MM.1S (cell line): ENCODE measurements at regions not wholly inside any gene's neighbourhood (a gene's known extent, or its start where the extent isn't known, plus 50 kb on each side); places are given as distances from the start of the nearest gene placed in this dataset.
"Not testable (repeated sequence)": the region's sequence is repeated elsewhere in the genome, so short reads cannot be mapped to it uniquely, and the experiment has no call there.

Source experiments
- DNase-seq: peaks from one replicate; pipeline ENCODE4 v3.0.0-alpha.2; 2015
- H2AFZ ChIP-seq: fragments of 300-600 bp; sonication (generic); 2 replicates; pipeline ENCODE4 v1.6.0; 2016; ENCODE audit warnings: antibody characterized with exemption, low read length
- H3F3A ChIP-seq: fragments of 300-600 bp; sonication (generic); 2 replicates; pipeline ENCODE4 v1.6.1; 2016; ENCODE audit warnings: mild to moderate bottlenecking, antibody characterized with exemption, low read length, moderate library complexity, mixed read lengths; ENCODE audit not compliant: insufficient read depth
- H3K27ac ChIP-seq: fragments of 300-600 bp; sonication (generic); 2 replicates; pipeline ENCODE4 v1.5.1; 2016; ENCODE audit warnings: mild to moderate bottlenecking, low read length
- H3K27me3 ChIP-seq: fragments of 300-600 bp; sonication (generic); replicated peaks from 2 replicates; pipeline ENCODE4 v1.6.0; 2016; ENCODE audit warnings: low read length; ENCODE audit not compliant: insufficient read depth
- H3K36me3 ChIP-seq: fragments of 300-600 bp; sonication (generic); replicated peaks from 2 replicates; pipeline ENCODE4 v1.6.1; 2016; ENCODE audit warnings: mild to moderate bottlenecking, low read length, mixed read lengths; ENCODE audit not compliant: insufficient read depth
- H3K4me1 ChIP-seq: fragments of 300-600 bp; sonication (generic); 2 replicates; pipeline ENCODE4 v1.6.1; 2016; ENCODE audit warnings: low read length, mixed read lengths
- H3K4me2 ChIP-seq: fragments of 300-600 bp; sonication (generic); 2 replicates; pipeline ENCODE4 v1.6.0; 2016; ENCODE audit warnings: low read depth, low read length
- H3K4me3 ChIP-seq: fragments of 300-600 bp; sonication (generic); 2 replicates; pipeline ENCODE4 v1.5.1; 2016; ENCODE audit warnings: low read length, mixed read lengths
- H3K79me2 ChIP-seq: fragments of 300-600 bp; sonication (generic); 2 replicates; pipeline ENCODE4 v1.6.1; 2016; ENCODE audit warnings: mixed run types, low read length, mixed read lengths
- H3K9ac ChIP-seq: fragments of 300-600 bp; sonication (generic); 2 replicates; pipeline ENCODE4 v1.6.1; 2016; ENCODE audit warnings: low read length, mixed read lengths
- H3K9me2 ChIP-seq: fragments of 300-600 bp; sonication (generic); replicated peaks from 2 replicates; pipeline ENCODE4 v1.6.1; 2016; ENCODE audit warnings: mild to moderate bottlenecking, low read length, mixed read lengths; ENCODE audit not compliant: insufficient read depth
- H3K9me3 ChIP-seq: fragments of 300-600 bp; sonication (generic); replicated peaks from 2 replicates; pipeline ENCODE4 v1.6.1; 2016; ENCODE audit warnings: mild to moderate bottlenecking, low read length, mixed read lengths; ENCODE audit not compliant: insufficient read depth
- H4K20me1 ChIP-seq: fragments of 300-600 bp; sonication (generic); 2 replicates; pipeline ENCODE4 v1.6.1; 2016; ENCODE audit warnings: mild to moderate bottlenecking, low read length, moderate library complexity, mixed read lengths; ENCODE audit not compliant: insufficient read depth
- EZH2 ChIP-seq: fragments of 300-600 bp; sonication (generic); optimal IDR thresholded peaks from 2 replicates; pipeline ENCODE3; 2017; ENCODE audit warnings: low read depth, mild to moderate bottlenecking, antibody characterized with exemption, low read length, mixed read lengths
- EZH2phosphoT487 ChIP-seq: fragments of 300-600 bp; sonication (generic); IDR thresholded peaks from 2 replicates; pipeline ENCODE4 v1.6.1; 2018; ENCODE audit warnings: antibody characterized with exemption, low read length
- TF ChIP-seq, protein P1 (sequence below): fragments of 300-600 bp; sonication (generic); IDR thresholded peaks from 2 replicates; pipeline ENCODE4 v1.5.1; 2016; ENCODE audit warnings: antibody characterized with exemption, low read length, mixed read lengths

DNA sequence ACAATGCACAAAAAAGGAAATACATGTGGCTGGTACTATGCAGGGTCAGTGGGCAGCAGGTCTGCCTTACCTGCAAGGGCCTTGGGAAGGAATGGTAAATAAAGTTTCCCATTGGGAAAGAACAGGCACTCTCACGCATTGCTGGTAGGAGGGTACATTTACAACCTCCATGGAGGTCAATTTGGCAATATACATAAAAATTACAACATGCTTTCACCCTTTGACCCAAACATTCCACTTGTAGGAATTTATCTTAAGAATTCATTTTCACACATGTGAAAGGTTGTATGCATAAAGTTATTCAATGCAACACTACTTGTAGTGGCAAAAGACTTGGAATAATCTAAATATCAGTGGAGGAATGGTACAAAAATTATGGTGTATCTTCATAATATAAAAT, 216.4 kb downstream of the DLEU7 start:
- no peak for DNase-seq
- no peaks in the 10 kb centered on the region for H3F3A ChIP-seq
- no peak overlapping the region for H2AFZ ChIP-seq
- no peaks in the 10 kb centered on the region for H3K4me1 ChIP-seq
- no peak overlapping the region for H3K27ac ChIP-seq
- no peaks in the 10 kb centered on the region for H4K20me1 ChIP-seq
- H3K27me3 ChIP-seq, result no peaks in the 10 kb centered on the region
- no peaks in the 10 kb centered on the region for H3K9me2 ChIP-seq
- no peaks in the 10 kb centered on the region for H3K79me2 ChIP-seq
- H3K4me3 ChIP-seq, result no peak overlapping the region
- TF ChIP-seq EZH2, result no peak
- TF ChIP-seq, protein P1, sequence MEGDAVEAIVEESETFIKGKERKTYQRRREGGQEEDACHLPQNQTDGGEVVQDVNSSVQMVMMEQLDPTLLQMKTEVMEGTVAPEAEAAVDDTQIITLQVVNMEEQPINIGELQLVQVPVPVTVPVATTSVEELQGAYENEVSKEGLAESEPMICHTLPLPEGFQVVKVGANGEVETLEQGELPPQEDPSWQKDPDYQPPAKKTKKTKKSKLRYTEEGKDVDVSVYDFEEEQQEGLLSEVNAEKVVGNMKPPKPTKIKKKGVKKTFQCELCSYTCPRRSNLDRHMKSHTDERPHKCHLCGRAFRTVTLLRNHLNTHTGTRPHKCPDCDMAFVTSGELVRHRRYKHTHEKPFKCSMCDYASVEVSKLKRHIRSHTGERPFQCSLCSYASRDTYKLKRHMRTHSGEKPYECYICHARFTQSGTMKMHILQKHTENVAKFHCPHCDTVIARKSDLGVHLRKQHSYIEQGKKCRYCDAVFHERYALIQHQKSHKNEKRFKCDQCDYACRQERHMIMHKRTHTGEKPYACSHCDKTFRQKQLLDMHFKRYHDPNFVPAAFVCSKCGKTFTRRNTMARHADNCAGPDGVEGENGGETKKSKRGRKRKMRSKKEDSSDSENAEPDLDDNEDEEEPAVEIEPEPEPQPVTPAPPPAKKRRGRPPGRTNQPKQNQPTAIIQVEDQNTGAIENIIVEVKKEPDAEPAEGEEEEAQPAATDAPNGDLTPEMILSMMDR, result no peak
- no peaks in the 10 kb centered on the region for H3K36me3 ChIP-seq
- H3K9ac ChIP-seq, result no peak overlapping the region
- no peaks in the 10 kb centered on the region for H3K9me3 ChIP-seq
- no peak overlapping the region for H3K4me2 ChIP-seq

DNA sequence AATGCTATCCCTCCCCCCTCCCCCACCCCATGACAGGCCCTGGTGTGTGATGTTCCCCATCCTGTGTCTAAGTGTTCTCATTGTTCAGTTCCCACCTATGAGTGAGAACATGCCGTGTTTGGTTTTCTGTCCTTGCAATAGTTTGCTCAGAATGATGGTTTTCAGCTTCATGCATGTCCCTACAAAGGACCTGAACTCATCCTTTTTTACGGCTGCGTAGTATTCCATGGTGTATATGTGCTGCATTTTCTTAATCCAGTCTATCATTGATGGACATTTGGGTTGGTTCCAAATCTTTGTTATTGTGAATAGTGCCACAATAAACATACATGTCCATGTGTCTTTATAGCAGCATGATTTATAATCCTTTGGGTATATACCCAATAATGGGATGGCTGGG, 215.0 kb downstream of the DLEU7 start:
- H3K36me3 ChIP-seq, H3K79me2 ChIP-seq, H3K9me2 ChIP-seq, H3K4me1 ChIP-seq, H3K4me3 ChIP-seq, H4K20me1 ChIP-seq, DNase-seq, H3F3A ChIP-seq, H3K9me3 ChIP-seq, H3K27ac ChIP-seq, H3K4me2 ChIP-seq, H2AFZ ChIP-seq, H3K9ac ChIP-seq, H3K27me3 ChIP-seq: not testable (repeated sequence)

DNA sequence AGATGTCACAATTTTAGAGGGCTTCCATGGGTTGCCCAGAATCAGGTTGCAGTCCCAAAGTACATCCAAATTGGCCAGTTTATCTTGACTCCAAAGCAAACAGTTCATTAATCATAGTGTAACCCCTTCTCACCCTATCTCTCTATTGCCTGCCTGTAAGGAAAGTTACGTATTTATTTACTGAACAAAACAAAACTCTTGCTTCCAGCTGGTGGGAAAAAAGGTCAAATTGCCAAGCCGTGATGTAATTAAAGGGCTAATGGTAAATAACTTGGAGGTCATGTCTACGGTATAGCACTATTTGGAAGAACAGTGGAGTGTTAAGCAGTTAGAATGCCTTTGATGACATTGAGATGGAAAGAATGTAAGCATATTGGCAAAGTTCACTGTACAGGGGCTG, 214.0 kb downstream of the DLEU7 start:
- Histone ChIP-seq H3F3A (no peaks in the 10 kb centered on the region), H3K4me1 (no peaks in the 10 kb centered on the region), H4K20me1 (no peaks in the 10 kb centered on the region), H3K79me2 (no peaks in the 10 kb centered on the region), H3K27me3 (no peaks in the 10 kb centered on the region), H3K4me2 (no peak overlapping the region), H3K9me2 (no peaks in the 10 kb centered on the region), H3K27ac (no peak overlapping the region), H3K9ac (no peak overlapping the region), H2AFZ (no peak overlapping the region), H3K36me3 (no peaks in the 10 kb centered on the region), H3K4me3 (no peak overlapping the region), H3K9me3 (no peaks in the 10 kb centered on the region)
- TF ChIP-seq, protein P1, result no peak
- no peak for TF ChIP-seq EZH2
- TF ChIP-seq EZH2phosphoT487, result no peak
- DNase-seq, result no peak

DNA sequence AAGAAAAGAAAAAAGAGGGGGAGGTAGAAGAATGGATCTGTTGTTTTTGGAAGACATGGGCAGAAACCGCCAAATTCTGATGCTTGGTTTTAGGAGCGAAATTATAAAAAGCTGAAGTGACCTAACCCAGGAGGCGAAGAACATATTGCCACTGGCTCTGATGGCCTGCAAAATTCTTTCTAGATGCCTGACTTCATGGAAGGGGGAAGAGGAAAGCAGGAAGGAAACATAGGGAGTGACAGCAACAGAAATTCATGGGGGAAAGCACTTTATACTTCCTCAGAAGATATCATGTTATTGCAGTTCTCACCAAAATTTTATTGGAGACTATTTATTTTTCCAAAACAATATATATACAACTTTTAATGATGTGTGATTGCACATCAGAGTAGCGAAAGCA, 213.5 kb downstream of the DLEU7 start:
- H3K4me2 ChIP-seq, result no peak overlapping the region
- no peak overlapping the region for H2AFZ ChIP-seq
- H3K27ac ChIP-seq, result no peak overlapping the region
- no peaks in the 10 kb centered on the region for H3K9me3 ChIP-seq
- no peaks in the 10 kb centered on the region for H3K4me1 ChIP-seq
- H3K9me2 ChIP-seq, result no peaks in the 10 kb centered on the region
- TF ChIP-seq EZH2 (no peak), EZH2phosphoT487 (no peak)
- TF ChIP-seq, protein P1, result no peak
- no peaks in the 10 kb centered on the region for H3K27me3 ChIP-seq
- DNase-seq, result no peak
- H3K36me3 ChIP-seq, result no peaks in the 10 kb centered on the region
- no peaks in the 10 kb centered on the region for H3F3A ChIP-seq
- H3K4me3 ChIP-seq, result no peak overlapping the region
- H3K9ac ChIP-seq, result no peak overlapping the region
- no peaks in the 10 kb centered on the region for H4K20me1 ChIP-seq
- no peaks in the 10 kb centered on the region for H3K79me2 ChIP-seq
